GM10266 (cell line): ENCODE measurements at regions not wholly inside any gene's neighbourhood (a gene's known extent, or its start where the extent isn't known, plus 50 kb on each side); places are given as distances from the start of the nearest gene placed in this dataset.

Source experiments
- DNase-seq: peaks from one replicate; pipeline ENCODE4 v3.0.0; 2012; ENCODE audit errors: extremely low spot score
- TF ChIP-seq, protein P1 (sequence below): IDR thresholded peaks from 2 replicates; pipeline ENCODE4 v1.5.1; 2012; ENCODE audit warnings: mild to moderate bottlenecking, low read depth; ENCODE audit not compliant: control insufficient read depth, insufficient read depth; ENCODE audit errors: missing control alignments

- TF ChIP-seq, protein P1, sequence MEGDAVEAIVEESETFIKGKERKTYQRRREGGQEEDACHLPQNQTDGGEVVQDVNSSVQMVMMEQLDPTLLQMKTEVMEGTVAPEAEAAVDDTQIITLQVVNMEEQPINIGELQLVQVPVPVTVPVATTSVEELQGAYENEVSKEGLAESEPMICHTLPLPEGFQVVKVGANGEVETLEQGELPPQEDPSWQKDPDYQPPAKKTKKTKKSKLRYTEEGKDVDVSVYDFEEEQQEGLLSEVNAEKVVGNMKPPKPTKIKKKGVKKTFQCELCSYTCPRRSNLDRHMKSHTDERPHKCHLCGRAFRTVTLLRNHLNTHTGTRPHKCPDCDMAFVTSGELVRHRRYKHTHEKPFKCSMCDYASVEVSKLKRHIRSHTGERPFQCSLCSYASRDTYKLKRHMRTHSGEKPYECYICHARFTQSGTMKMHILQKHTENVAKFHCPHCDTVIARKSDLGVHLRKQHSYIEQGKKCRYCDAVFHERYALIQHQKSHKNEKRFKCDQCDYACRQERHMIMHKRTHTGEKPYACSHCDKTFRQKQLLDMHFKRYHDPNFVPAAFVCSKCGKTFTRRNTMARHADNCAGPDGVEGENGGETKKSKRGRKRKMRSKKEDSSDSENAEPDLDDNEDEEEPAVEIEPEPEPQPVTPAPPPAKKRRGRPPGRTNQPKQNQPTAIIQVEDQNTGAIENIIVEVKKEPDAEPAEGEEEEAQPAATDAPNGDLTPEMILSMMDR: no peak
Measured at GRCh38 chr5:179422908-179423481, 77.7 kb upstream of the ADAMTS2 start.

DNA sequence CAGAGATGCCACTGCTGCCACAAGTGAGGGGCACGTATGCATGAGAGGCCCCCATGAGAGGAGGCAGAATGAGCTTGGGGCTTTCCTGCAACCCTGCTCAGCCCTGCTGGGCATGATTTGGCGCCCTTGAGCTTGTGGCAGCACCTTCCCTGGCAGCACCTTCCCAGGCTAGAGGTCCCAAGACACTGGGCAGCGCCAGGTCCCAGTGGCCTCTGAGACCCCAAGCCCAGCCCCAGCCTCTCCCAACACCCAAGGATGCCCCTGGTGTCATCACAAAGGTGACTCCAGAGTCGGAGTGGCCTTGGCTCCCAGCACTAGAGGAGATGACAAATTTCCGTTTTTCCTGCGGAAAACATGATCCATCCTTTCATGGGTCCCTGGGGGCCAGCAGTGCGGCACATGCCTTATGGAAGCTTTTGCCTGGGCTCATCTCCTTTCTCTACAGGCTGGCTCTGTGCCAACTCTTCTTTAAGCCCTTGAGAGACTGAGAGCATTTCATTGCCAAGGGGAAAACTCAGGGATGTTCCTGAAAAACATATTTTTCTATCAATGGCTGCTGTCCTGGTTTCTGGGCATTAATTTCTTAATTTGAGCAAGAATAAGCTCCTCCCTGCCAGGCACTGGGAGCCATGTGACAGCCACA, 77.1 kb upstream of the ADAMTS2 start:
- TF ChIP-seq, protein P1: no peak
- DNase-seq: no peak

More at GRCh38 chr5:179422908-179423481, 77.7 kb upstream of the ADAMTS2 start:
- DNase-seq: no peak

DNA sequence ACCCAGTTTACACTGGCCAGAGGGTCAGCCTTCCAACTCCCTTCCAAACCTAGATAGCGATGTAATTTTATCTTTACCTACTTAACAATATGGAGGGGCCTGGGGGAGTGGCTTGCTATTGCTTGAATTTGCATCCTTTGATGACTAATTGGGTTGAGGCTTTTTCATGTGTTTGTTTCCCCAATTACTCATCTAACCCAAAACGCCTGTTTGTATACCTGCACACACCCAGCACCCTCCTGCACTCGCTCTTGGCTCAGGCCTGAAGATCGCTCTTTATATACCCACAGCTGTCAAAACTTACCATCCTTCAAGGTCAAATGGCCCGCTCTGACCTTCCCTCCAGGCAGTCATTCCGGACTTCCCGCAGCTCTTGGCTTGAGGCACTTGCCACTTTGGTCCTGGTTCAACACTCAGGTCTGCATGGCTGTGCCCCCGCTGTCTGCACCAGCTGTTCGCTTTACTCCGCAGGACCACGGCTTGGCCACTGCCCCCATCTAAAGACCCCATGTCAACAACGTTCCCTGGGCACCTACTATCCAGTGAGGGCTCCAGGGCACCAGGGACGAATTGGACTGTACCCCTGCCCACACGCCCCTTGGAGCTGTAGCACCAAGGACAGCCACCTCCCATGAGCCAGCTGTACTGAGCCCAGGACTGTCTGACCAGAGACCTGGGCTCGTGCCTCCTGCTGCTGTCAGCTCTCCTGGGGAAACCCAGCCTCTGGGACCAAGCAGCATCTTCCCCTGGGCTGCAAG, 76.1 kb upstream of the ADAMTS2 start:
- no peak for DNase-seq
- TF ChIP-seq, protein P1: no peak

GRCh38 chr5:179420476-179420875, 75.2 kb upstream of the ADAMTS2 start:
- no peak for DNase-seq
- TF ChIP-seq, protein P1: no peak

DNA sequence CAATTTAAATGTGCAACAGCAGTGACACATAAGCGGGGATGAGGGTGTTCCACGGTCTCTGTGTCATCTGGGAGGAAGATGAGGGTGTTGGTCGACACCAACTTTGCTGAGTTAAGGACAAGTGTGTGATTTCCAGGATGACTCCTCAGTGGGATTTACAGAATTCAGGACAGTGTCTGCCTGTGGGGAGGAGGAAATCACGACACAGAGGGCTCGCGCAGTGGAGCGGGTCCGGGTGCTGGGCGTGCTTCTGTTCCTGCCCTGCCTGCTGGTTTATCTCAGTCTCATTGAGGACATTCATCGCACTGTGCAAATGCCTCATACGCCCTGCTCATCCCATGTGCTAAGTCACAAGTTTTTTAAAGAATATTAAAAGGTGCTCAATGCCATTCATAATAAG, 73.7 kb upstream of the ADAMTS2 start:
- no peak for DNase-seq
- TF ChIP-seq, protein P1: no peak

- TF ChIP-seq, protein P1: no peak
- DNase-seq: no peak
Measured at GRCh38 chr5:179417696-179418095, 72.4 kb upstream of the ADAMTS2 start.

DNA sequence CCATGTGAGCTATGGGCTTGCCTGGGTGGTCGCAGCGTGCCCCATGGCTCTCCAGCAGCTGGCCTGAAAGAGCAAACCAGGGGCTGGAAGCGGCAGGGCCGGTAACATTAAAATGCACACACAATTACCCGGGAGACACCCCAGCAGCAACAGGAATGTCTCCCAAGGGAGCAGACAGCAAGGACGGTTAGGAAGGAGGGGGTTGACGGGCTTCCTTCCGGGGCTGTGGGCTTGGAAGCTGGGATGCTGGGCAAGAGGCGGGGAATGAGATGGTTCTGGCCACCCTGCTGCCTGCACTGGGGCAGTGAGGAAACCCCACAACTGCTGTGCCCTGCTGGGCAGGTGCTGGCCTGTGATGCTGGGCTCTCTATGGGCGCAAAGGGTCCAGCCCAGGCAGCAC, 71.8 kb upstream of the ADAMTS2 start:
- TF ChIP-seq, protein P1: no peak
- DNase-seq: no peak
